GM12874 (cell line): ENCODE measurements at regions not wholly inside any gene's neighbourhood (a gene's known extent, or its start where the extent isn't known, plus 50 kb on each side); places are given as distances from the start of the nearest gene placed in this dataset.

Source experiments
- CTCF ChIP-seq: IDR thresholded peaks from 2 replicates; pipeline ENCODE4 v1.5.1; 2011; ENCODE audit warnings: low read depth, mild to moderate bottlenecking, control low read depth, low read length, moderate library complexity; ENCODE audit not compliant: insufficient read depth

GRCh38 chr2:78061301-78061700 is 539.1 kb upstream of the LRRTM4 start:
- no peak for TF ChIP-seq CTCF

GRCh38 chr2:78061732-78062131 is 539.6 kb upstream of the LRRTM4 start:
- no peak for TF ChIP-seq CTCF

- TF ChIP-seq CTCF, result no peak
Observed at GRCh38 chr2:78063246-78064020, 541.3 kb upstream of the LRRTM4 start.

GRCh38 chr2:78065366-78065765 is 543.2 kb upstream of the LRRTM4 start:
- TF ChIP-seq CTCF, result no peak

- TF ChIP-seq CTCF, result no peak
Observed at GRCh38 chr2:78068808-78069207, 546.6 kb upstream of the LRRTM4 start.

- no peak for TF ChIP-seq CTCF
Observed at GRCh38 chr2:78070693-78071092, 548.5 kb upstream of the LRRTM4 start.

GRCh38 chr2:78077633-78078032 is 555.5 kb upstream of the LRRTM4 start:
- TF ChIP-seq CTCF, result no peak
